DMS114 treated with DMSO at 0.1 percent for 48 hours (cell line): ENCODE measurements at regions not wholly inside any gene's neighbourhood (a gene's known extent, or its start where the extent isn't known, plus 50 kb on each side); places are given as distances from the start of the nearest gene placed in this dataset.
"Not testable (repeated sequence)": the region's sequence is repeated elsewhere in the genome, so short reads cannot be mapped to it uniquely, and the experiment has no call there.

Experiments
- DNase-seq: peaks from one replicate; lab custom pipeline; 2025; ENCODE audit not compliant: unreplicated experiment; lab: John Stamatoyannopoulos, UW

DNA sequence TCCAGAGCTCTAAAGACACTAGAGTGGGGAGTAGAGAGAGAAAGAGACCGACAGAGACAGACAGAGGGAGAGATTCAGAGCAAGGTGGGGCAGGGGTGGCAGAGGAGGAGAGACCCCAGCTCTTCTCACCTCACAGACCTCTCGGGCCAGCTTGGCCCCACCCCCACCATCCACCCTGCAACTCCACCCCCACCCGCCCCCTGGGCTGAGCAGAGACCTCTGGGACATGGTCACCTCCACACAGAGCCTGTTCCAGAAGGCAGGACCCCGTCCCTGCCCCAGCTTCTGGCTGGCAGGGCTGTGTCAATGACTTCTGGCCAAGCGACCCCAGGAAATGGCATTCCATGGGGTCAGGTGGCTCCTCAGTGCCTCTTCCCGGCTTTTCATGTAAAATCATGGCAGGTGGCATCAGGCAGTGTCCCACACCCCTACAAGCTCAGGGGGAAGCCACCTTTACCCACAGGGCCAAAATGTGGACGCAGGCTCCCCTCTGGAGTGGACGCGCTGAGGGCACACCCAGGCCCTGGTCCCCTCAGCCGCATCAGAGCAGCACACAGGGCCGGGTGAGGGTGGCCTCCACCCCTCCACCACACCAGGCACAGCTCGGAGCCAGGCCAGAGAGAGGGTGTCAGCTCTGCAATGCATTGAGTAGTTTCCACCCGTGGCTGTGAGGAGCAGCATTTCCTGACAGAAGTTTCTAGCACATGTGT, 131.2 kb upstream of the LPCAT1 start:
- DNase-seq = no peak

DNA sequence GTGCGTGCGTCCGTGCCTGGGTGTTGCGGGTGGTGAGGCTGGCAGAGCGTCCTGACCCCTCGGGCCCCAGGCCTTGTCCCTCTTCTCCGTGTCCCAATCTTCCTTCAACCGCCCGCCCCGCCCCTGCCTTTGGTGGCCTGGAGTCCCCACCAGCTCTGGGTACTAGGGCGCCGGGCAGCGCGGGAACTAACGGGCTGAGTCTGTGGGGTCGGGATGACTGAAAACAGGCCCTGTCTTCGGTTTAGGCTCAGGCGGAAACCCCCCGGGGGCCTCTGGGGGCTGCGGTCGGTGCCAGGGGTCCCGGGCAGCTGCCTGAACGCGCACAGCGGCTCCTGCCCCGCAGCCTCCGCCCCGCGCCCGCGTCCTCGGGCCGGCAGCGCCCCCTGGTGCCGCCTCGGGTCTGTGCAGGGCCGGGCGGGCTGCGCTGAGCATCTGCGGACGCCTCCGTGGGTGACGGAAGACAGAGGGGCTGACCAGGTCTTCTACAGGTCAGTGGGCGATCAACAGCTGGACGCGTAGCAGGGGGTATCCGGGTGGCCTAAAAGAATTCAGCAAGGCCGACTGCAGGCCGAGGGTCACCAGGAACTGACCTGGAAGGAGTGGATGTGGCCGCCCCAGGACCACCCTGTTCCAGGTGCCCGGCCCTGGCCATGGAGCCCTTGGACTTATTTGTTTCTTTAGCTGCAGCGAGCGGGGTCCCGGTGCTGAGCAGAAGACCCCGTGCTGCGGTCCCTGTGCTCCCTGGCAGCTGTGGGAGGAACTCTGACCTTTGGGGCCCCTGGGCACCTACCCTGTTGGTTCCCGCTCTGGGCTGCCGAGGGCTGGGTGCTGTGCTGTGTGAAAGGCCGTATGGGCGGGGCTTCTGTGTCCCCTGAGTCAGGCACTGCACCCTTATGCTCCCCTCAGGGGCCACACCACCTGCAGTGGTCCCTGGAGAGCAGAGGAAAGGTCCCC, 130.2 kb upstream of the LPCAT1 start:
- DNase-seq = not testable (repeated sequence)

DNA sequence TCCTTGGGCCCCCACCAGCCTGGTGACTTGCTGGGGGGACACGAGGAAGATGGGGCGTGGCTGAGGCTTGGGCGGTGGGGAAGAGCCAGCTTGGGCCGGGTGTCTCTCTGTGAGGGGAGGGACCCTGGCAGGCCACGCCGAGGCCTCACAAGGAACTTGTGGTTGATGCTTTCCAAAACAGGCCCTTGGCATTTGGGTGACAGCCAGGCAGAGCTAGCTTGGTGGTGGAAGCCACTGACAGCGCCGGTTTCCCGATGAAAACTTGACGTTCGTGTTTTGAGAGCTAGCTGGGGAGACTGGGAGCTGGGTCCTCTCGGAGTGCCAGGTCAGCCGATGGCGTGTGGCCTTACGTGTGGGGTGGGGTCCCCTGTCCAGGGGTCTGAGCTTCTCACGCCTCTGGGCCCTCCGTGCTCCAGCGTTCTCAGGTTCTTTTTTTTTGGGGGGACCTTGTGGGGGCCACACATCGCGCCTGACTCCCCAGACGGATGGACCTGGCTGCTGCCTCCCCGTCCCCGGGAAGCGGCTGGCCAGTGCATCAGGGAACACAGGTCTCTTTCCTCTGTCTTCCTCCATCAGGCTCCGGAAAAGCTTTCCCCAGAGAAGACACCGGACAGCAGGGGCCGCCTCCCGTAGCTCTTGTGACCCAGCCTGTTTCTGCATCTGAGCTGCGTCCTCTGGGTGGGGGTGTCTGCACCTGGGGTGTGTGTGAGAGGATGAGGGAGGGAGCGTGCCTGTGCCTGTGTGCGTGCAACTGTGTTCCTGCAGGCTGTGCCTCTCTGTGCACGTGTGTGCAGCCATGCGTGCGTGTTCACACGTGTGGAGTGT, 129.3 kb upstream of the LPCAT1 start:
- DNase-seq = no peak

DNA sequence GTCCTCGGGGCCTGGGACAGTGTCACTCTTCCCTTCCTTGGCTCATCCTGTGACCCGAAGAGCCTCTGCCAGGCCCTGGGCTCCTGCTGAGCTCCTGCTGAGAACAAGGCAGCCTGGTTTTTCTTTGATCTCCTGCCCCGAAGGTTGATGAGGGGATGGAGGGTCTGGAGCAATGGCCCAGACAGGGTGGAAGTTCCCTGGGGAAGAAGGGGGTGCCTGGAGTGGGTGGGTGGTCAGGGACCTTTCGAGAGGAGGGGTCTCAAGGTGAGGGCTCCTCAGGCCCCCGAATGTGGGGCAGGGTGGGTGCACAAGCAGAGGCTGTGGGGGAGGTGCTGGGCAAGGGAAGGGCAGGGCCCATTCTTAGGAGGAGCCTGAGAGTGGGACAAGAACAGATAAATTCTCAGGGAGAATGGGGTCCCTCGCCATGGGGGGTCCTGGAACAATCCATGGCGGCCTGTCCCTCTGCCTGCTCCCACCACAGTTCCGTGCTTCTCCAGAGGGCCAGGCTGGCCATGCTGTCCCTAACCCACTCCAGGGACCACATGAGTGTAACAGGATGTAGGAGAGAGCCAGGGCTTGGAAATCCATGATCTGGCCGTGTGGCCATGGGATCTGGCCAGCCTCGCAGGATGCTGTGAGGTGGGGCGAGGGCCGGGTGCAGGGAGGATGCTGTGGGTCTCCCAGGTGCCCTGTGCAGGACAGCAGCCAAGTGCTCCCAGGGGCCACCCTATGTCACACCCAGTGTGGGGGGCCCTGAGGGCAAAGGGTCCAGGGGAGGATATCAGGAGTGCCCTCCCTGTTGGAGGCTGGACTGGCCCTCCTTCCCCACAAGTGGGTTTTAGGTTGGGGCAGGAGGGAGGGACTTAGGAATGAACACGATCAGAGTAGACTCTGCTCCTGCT, 128.5 kb upstream of the LPCAT1 start:
- no peak for DNase-seq

GRCh38 chr5:1651250-1651649, 127.5 kb upstream of the LPCAT1 start:
- DNase-seq = no peak

- DNase-seq = no peak
Measured at GRCh38 chr5:1649554-1649953, 125.8 kb upstream of the LPCAT1 start.

GRCh38 chr5:1648806-1649205, 125.0 kb upstream of the LPCAT1 start:
- no peak for DNase-seq

GRCh38 chr5:1647580-1647979, 123.8 kb upstream of the LPCAT1 start:
- DNase-seq = no peak

- peak; percentile 79 for DNase-seq
Measured at GRCh38 chr5:1644810-1645571, 121.2 kb upstream of the LPCAT1 start.

DNA sequence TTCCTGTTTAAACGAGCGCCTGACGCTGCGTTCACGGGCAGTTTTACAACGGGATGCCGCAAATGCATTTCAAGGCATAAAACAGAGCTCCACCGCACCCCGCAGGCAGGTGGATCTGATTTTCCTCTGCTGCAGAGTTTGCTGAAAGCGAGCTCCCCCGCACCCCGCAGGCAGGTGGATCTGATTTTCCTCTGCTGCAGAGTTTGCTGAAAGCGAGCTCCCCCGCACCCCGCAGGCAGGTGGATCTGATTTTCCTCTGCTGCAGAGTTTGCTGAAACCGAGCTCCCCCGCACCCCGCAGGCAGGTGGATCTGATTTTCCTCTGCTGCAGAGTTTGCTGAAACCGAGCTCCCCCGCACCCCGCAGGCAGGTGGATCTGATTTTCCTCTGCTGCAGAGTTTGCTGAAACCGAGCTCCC, 120.6 kb upstream of the LPCAT1 start:
- DNase-seq = not testable (repeated sequence)

DNA sequence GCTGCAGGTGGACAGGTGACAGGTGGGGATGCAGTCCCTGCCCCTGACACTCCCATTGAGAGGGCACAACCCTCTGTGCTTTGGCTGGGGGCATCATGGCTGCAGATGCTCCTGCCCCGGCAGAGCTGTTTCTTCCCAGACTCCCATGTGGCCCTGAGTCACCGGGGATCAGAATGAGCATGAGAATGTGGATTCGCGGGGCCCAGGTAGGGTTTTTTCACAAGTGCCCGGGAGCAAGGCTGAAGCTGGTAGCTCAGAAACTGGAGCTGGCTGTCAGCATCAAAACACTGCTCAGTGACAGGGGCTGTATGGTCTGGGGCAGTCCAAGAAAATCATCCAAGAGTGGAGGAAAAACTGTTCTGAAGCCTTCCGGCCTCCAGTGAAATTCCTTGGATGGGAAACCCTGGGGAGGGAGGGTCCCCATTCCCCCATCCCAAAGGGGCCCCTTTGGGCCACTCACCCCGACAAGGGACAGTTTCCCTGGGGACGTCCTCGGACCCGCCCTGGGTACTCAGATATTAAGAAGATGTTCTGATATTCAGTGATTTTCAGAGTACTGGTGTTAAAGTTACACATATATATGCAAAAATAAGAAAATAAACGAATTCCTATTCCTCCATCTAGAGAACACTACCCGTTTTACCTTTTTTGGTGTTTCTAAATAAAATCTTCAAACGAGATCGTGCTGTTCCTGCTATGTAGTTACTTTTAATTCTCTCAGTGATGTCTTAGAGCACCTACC, 120.1 kb upstream of the LPCAT1 start:
- no peak for DNase-seq

DNA sequence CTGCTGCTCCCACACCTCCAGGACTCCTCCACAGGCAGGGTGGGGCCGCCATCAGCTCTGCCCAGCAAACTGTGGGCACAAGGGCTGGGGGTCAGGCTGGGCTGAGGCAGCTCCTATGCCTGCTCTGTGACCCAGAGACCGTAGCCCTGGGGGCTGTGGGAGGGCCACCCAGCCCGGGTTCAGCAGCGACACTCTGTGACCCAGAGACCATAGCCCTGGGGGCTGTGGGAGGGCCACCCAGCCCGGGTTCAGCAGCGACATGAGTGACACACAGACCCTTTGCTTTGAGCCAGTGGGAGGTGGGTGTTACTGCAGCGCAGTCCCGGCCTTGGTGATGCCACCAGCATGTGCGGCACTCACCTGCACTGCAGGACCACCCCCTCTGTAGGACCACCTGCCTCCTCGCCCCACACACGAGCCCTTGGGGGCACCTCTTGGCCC, 118.9 kb upstream of the LPCAT1 start:
- DNase-seq = no peak

DNA sequence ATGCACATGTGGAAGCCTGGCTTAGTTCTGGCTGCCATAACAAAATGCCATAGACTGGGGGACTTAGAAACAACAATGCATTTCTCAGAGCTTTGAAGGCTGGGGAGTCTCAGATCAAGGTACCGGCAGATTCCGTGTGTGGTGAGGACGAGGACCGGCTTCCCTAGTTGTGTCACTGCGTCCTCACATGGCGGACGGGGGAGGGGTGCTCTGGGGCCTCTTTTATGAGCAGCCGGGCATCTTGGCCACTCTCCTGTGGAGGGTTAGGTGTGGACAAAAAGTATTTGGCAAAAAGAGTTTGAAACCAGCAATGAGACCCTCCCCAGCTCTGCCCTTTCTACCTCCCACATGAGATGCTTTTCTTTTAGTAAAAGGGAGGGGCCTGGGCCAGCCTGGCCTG, 118.5 kb upstream of the LPCAT1 start:
- DNase-seq = no peak

DNA sequence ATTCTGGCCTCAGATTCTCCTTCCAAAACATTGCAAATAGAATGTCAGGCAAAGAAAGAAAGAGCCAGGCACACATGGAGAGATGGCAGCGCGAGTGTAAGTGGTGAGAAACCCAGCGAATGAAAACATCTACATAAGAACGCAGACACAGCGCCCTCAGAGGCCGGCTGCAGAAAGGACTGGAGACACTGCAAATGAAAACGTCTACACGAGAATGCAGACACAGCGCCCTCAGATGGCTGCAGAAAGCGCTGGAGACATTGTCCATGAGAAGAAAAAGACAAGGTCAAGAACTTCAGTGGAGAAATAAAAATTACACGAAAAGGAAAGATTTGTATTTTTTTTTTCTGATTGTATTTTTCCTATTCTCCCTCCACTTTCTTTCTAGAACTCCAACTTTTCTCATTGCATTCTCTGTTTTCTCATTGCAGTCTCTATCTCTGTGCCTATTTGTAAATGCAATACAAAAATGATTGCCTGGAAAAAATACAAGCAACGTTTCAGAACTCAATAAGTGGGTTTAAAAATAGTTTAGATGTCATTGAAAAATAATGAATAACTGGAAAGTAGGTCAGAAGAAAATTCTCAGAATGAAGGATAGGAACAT, 117.9 kb upstream of the LPCAT1 start:
- DNase-seq = peak; percentile 76

- no peak for DNase-seq
Measured at GRCh38 chr5:1641041-1641440, 117.3 kb upstream of the LPCAT1 start.

- no peak for DNase-seq
Measured at GRCh38 chr5:1640421-1640881, 116.7 kb upstream of the LPCAT1 start.

GRCh38 chr5:1639757-1640156, 116.0 kb upstream of the LPCAT1 start:
- no peak for DNase-seq

- no peak for DNase-seq
Measured at GRCh38 chr5:1638658-1639400, 115.1 kb upstream of the LPCAT1 start.
